Endothelial cell of umbilical vein (primary cell): ENCODE measurements at regions not wholly inside any gene's neighbourhood (a gene's known extent, or its start where the extent isn't known, plus 50 kb on each side); places are given as distances from the start of the nearest gene placed in this dataset.

Experiments used
- BruUV-seq: library from RNA; stranded (reverse); fragments of 400-500 nt; replicated peaks from 2 replicates; lab custom pipeline; 2021; lab: Mats Ljungman, UMichigan
- CTCF ChIA-PET: fragments of 300-600, 350-600 bp; sonication (Branson Sonifier 250); formaldehyde crosslinking; loops from one replicate; lab custom pipeline; 2021; ENCODE audit warnings: antibody characterized with exemption, inconsistent platforms; lab: Charles Lee
- POLR2A ChIA-PET: fragments of 300-600, 350-600 bp; sonication (Branson Sonifier 250); formaldehyde crosslinking; loops from one replicate; lab custom pipeline; 2021; ENCODE audit warnings: antibody characterized with exemption, inconsistent platforms; lab: Charles Lee
- DNase-seq: peaks from one replicate; pipeline ENCODE4 v3.0.0-alpha.2; 2011; ENCODE audit warnings: low read depth, low spot score
- FAIRE-seq: peaks from 2 replicates; lab custom pipeline; 2011; peaks lifted over from hg19 to GRCh38; lab: Jason Lieb, UNC
- H2AFZ ChIP-seq: 2 replicates; pipeline ENCODE4 v1.6.0; 2012; ENCODE audit warnings: low read depth, low read length, control low read depth, inconsistent platforms
- H3K27ac ChIP-seq: 2 replicates; pipeline ENCODE4 v1.5.1; 2011; ENCODE audit warnings: low read depth, mild to moderate bottlenecking, control low read depth, low read length, moderate library complexity; ENCODE audit not compliant: insufficient read depth
- H3K27me3 ChIP-seq, 2 experiments: 2 replicates each; pipeline versions ENCODE4 v1.6.0 to v1.6.1; 2011; ENCODE audit warnings: low read length in 2 of 2, mixed read lengths in 1 of 2; ENCODE audit not compliant: control insufficient read depth in 2 of 2, insufficient read depth in 2 of 2
- H3K36me3 ChIP-seq, 2 experiments: 2 replicates in 1 of 2; 3 replicates in 1 of 2; pipeline ENCODE4 v1.5.1; 2011; ENCODE audit warnings: low read length in 2 of 2, mild to moderate bottlenecking in 1 of 2, moderate library complexity in 1 of 2; ENCODE audit not compliant: control insufficient read depth in 2 of 2, insufficient read depth in 2 of 2; ENCODE audit errors: extremely low read depth in 1 of 2
- H3K4me1 ChIP-seq: 3 replicates; pipeline ENCODE4 v1.5.1; 2011; ENCODE audit warnings: mild to moderate bottlenecking, low read length; ENCODE audit not compliant: control insufficient read depth, insufficient read depth; ENCODE audit errors: extremely low read depth
- H3K4me2 ChIP-seq: 2 replicates; pipeline ENCODE4 v1.6.1; 2011; ENCODE audit warnings: low read length, control low read depth, mixed read lengths; ENCODE audit not compliant: insufficient read depth
- H3K4me3 ChIP-seq, 3 experiments: fragments of 200-600 bp in 1 of 3; sonication (generic), shearing (Covaris generic) in 1 of 3; replicated peaks in 1 of 3; 2 replicates each; pipeline ENCODE4 v1.5.1; 2011 to 2016; ENCODE audit warnings: control low read depth in 3 of 3, low read length in 3 of 3, mild to moderate bottlenecking in 2 of 3, inconsistent platforms in 1 of 3, low read depth in 1 of 3, moderate library complexity in 1 of 3; ENCODE audit not compliant: insufficient read depth in 1 of 3
- H3K79me2 ChIP-seq: 2 replicates; pipeline ENCODE4 v1.6.0; 2012; ENCODE audit warnings: low read length, inconsistent platforms; ENCODE audit not compliant: control insufficient read depth, insufficient read depth
- H3K9ac ChIP-seq: replicated peaks from 2 replicates; pipeline ENCODE3; 2011; ENCODE audit warnings: low read length, control low read depth; ENCODE audit not compliant: insufficient read depth; ENCODE audit errors: extremely low read depth
- H3K9me1 ChIP-seq: replicated peaks from 3 replicates; pipeline ENCODE4 v1.6.0; 2011; ENCODE audit warnings: mild to moderate bottlenecking, low read length; ENCODE audit not compliant: control insufficient read depth, insufficient read depth; ENCODE audit errors: extremely low read depth
- H3K9me3 ChIP-seq: replicated peaks from 2 replicates; pipeline ENCODE4 v1.5.1; 2012; ENCODE audit warnings: low read length, inconsistent platforms; ENCODE audit not compliant: control insufficient read depth, insufficient read depth
- H4K20me1 ChIP-seq: replicated peaks from 2 replicates; pipeline ENCODE3; 2011; ENCODE audit warnings: mild to moderate bottlenecking, low read length; ENCODE audit not compliant: control insufficient read depth, insufficient read depth; ENCODE audit errors: extremely low read depth
- CTCF ChIP-seq, 2 donors: IDR thresholded peaks; 1 replicate in 1 of 2; 2 replicates in 1 of 2; pipeline ENCODE4 v1.5.1; 2011; ENCODE audit warnings: low read length in 2 of 2, mild to moderate bottlenecking in 2 of 2, moderate library complexity in 2 of 2, control low read depth in 1 of 2, inconsistent platforms in 1 of 2, low read depth in 1 of 2; ENCODE audit not compliant: insufficient read depth in 1 of 2; ENCODE audit errors: extremely low read depth in 1 of 2
- EZH2 ChIP-seq: IDR thresholded peaks from 2 replicates; pipeline ENCODE4 v1.6.1; 2012; ENCODE audit warnings: borderline replicate concordance, low read depth, mild to moderate bottlenecking, moderate library complexity, low read length, inconsistent platforms; ENCODE audit not compliant: severe bottlenecking
- FOS ChIP-seq: IDR thresholded peaks from 2 replicates; pipeline ENCODE4 v1.6.1; 2011; ENCODE audit warnings: mild to moderate bottlenecking, low read length, moderate library complexity, borderline replicate concordance; ENCODE audit not compliant: insufficient read depth
- GATA2 ChIP-seq: IDR thresholded peaks from 2 replicates; pipeline ENCODE4 v1.7.0; 2011; ENCODE audit warnings: low read depth, mild to moderate bottlenecking, moderate library complexity, mixed read lengths, low read length; ENCODE audit not compliant: insufficient read length, insufficient read depth
- JUN ChIP-seq: IDR thresholded peaks from 2 replicates; pipeline ENCODE4 v1.6.1; 2011; ENCODE audit warnings: borderline replicate concordance, low read depth; ENCODE audit not compliant: insufficient read length, insufficient read depth
- MAX ChIP-seq: IDR thresholded peaks from 2 replicates; pipeline ENCODE4 v1.6.1; 2011; ENCODE audit not compliant: insufficient read depth, insufficient read length
- MYC ChIP-seq: IDR thresholded peaks from one replicate; pipeline ENCODE4 v1.6.1; 2011; ENCODE audit warnings: mild to moderate bottlenecking, low read depth, low read length
- POLR2A ChIP-seq: IDR thresholded peaks from 2 replicates; pipeline ENCODE4 v1.6.1; 2012; ENCODE audit warnings: low read depth, mild to moderate bottlenecking, control low read depth, low read length
- POLR2AphosphoS5 ChIP-seq: IDR thresholded peaks from 2 replicates; pipeline ENCODE4 v1.6.1; 2012; ENCODE audit warnings: low read depth, mild to moderate bottlenecking, control low read depth, low read length, moderate library complexity; ENCODE audit not compliant: insufficient read depth
- dilution Hi-C: fragments of 300-500 bp; cut with MboI; formaldehyde crosslinking; loops from one replicate; pipeline ENCODE4 v1.15.0; 2019; ENCODE audit warnings: low sequenced_read_pairs; ENCODE audit not compliant: extremely low pct_ligation_motif_present
- intact Hi-C: fragments of 100-400 bp; cut with micrococcal nuclease; formaldehyde crosslinking; loops from one replicate; pipeline ENCODE4 v1.10.0; 2022

- no peaks in the 10 kb centered on the region for H4K20me1 ChIP-seq
- TF ChIP-seq CTCF (IDR thresholded peaks at IDR 0.05; ENCODE audit: extremely low read depth in 1 of 2, insufficient read depth in 1 of 2, low read depth in 1 of 2, low read length in 2 of 2), result no peak
- no peak for TF ChIP-seq POLR2AphosphoS5
- no peak for TF ChIP-seq MAX
- TF ChIP-seq MYC, result no peak
- no peak for TF ChIP-seq EZH2
- no peak for TF ChIP-seq FOS
- TF ChIP-seq JUN, result no peak
- no peak for TF ChIP-seq POLR2A
- TF ChIP-seq GATA2, result no peak
- H3K4me3 ChIP-seq, result no peak overlapping the region
- H3K9me1 ChIP-seq, result no peaks in the 10 kb centered on the region
- no peaks in the 10 kb centered on the region for H3K79me2 ChIP-seq
- POLR2A ChIA-PET, result no interaction called here
- no peak overlapping the region for H3K9ac ChIP-seq
- intact Hi-C loops, result no loop called here
- dilution Hi-C loops, result no loop called here
- CTCF ChIA-PET, result no interaction called here
- H3K27ac ChIP-seq, result no peak overlapping the region
- peaks cover 2% of the 10 kb centered on the region for H3K9me3 ChIP-seq
- DNase-seq (no peak), FAIRE-seq (no peak)
- BruUV-seq, result no TSS peak
- no peaks in the 10 kb centered on the region for H3K27me3 ChIP-seq
- H3K4me1 ChIP-seq, result no peaks in the 10 kb centered on the region
- no peak overlapping the region for H2AFZ ChIP-seq
- H3K36me3 ChIP-seq, result no peaks in the 10 kb centered on the region
- no peak overlapping the region for H3K4me2 ChIP-seq
These were observed 1083.6 kb upstream of the PHF14 start for GRCh38 chr7:9890092-9890491.
